Stimulated activated CD4-positive, alpha-beta T cell treated with anti-CD3 and anti-CD28 coated beads, Interleukin-15, amount 100 ng/mL, for 24 hours (primary cell): ENCODE measurements at regions not wholly inside any gene's neighbourhood (a gene's known extent, or its start where the extent isn't known, plus 50 kb on each side); places are given as distances from the start of the nearest gene placed in this dataset.

Experiments
- DNase-seq: peaks from one replicate; pipeline ENCODE4 v3.0.0-alpha.2; 2020

DNA sequence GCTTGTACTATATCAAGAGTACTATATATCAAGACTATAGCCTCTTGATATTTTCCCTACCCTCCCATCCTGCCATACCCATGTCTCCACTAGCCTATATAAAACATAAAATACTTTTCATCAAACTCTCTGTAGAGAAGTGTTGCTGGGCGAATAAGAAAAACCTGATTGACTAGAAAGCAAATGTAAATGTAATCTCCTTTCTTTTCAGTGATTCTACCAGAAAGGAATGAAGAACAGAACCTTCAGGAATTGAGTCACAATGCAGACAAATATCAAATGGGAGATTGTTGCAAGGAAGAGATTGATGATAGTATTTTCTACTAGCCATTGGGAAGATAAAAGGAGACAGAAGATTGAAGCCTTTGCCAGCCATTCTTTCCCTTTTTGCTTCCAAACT is 89.2 kb downstream of the KCNRG start:
- DNase-seq, result no peak

DNA sequence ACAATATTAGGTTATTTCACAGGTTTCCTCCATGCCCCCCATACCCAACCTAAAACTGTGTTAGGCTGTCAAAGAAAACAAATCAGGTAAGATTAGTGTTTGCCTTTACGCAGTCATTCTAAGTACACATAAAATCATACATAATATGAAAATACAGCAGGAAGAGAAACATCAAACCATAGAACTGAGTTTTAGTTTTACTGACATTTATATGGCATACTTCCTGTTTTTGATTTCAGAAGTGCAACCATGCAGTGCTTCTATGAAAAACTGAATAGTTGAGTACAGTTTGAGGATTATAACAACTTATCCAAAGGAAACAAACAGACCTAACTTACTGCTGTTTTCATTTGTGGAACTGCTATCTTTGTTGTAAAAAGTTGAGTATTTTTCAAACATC is 91.3 kb downstream of the KCNRG start:
- no peak for DNase-seq

DNA sequence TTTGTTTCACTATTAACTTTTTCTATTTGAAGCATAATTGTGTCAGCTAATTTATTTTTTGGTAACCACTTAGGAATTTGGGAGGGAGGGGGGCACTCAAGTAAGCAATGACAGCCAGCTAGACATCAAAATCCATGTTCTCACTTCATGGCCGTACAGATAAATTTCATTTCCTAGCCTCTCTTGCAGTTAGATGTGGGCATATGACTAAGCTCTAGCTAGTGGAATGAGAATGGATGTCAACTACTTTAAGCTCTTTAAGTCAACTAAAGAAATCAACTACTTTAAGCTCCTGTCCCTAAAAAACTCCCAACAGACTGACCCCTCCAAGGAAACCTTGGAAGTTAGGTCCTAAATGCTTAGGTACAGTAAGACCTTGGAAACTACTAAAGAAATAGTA is 92.0 kb downstream of the KCNRG start:
- DNase-seq, result no peak

DNA sequence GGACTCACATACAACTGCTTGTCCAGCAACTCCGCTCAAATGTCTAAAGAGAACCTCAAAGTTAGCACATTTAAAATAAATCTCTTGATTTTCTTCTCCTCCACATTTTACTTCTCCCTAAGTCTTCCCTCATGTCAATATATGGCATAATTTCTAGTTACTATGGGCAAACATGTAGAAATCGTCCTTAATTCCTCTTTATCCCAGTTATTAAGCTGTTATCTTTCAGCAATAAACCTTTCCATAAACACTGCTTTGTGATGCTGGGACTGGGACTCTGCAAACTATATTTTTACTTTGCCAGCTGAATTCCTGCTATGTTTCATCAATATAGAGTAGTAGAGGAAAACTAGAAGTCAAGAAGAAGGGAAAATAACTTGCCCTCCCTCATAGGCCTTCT is 99.7 kb downstream of the KCNRG start:
- no peak for DNase-seq

DNA sequence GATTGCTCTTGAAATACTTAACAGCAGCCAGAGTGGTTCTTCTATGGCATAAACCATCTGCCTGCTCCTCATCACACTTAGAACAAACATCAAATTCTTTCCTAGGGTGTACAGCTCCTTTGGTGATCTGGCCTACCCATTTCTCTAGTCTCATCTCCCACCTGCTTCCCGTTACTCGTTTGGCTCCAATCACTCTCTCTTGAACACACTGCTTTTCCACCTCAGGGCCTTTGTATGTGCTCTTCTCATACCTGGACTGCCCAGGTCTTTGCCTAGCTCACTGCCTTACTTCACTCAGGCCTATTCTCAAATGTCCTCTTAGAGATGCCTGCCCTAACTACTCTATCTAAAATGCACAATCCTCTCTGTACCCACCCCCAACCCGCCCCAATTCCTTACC is 100.5 kb downstream of the KCNRG start:
- no peak for DNase-seq

DNA sequence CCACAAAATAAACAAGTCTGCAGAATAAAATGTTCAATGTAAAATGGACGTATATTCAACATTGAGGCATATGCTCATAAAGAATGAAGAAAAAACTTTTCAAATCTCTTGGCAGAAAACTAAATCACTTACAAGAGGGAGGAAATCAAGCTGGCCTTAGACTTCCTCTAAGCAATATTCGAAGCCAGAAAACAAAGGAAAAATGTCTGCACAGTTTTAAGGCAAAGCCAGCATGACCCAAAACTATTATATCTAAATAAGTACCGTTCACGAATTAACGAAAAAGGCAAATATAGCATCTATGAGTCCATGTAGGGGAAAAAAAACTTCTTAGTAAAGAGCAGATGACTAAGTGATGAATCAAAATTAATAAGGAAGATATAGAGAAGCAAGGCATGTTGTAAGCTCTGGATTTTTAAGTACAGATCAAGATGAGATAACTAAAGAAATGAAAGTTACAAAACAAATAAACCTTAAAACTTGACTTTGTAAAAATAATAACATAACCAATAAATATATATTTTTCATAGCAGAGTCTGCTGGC is 101.3 kb downstream of the KCNRG start:
- no peak for DNase-seq

DNA sequence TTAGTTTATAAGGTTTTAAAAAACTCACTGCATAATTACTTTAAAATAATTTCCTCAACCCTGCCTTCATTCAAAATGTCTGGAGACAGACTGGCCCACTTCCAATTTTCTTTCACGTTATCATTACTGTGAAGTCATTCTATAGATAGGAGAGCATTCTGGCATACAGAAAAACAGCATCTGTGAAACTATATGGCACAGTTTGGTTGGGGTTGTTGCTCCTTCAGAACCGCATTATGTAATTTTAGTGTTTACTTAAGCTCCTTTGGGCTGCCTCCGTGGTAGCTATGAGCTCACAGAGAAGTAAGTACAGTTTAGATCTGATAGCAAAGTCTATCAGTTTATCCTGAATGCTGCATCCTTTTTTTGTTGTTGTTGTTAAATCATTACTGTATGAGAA is 104.3 kb downstream of the KCNRG start:
- DNase-seq, result no peak

DNA sequence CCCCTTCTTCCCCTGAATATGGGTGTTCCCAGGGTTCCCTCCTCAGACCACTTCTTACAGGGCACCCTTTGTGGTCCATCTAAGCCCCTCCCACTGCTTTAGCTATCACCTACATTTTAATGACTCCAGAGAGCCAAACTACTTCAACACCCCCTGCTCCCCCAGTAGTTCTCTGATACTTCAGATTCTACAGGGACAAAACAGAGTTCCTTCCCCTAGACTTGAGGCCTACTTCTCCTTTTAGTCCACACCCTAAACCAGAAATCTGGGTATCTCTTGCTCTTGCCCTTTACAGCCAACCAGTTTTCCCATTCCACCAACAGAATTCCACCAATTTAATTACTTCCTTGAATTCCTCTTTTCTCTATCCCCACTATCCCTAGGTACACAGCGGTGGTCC is 107.2 kb downstream of the KCNRG start:
- DNase-seq, result no peak

DNA sequence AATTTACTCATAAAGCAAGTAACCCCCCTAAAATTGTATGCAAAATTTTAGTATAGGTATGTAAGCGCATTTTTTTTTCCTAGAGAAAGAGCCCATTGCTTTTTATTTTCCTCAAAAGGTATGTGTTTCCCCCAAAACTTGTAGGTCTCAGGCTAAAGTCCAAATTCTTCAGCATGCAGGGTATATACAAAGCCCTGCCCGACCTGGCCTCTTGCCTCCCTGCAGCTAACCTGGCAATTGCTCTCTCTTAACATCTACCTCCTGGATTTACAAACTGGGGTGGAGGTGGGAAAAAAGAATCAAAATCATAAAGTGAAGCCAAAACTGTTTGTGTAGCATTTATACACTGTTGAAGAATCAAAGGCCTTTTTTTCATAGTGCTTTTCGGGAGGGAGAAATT is 107.8 kb downstream of the KCNRG start:
- DNase-seq, result no peak

DNA sequence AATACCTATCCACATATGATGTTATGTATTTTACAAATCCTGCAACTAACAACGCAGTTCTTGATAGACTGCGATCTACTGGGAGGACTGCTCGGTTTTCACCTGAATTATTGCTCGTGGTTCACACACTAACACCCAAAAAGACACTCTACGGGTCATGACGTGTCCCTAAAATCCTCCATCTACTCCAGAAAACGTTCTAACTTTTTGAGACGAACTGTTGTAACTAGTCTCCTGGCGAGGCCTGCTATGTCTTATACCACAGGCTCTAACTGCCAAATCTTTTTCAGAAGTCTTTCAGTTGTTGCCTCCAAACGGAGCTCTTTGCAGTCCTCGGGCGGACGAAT is 108.2 kb downstream of the KCNRG start:
- no peak for DNase-seq

DNA sequence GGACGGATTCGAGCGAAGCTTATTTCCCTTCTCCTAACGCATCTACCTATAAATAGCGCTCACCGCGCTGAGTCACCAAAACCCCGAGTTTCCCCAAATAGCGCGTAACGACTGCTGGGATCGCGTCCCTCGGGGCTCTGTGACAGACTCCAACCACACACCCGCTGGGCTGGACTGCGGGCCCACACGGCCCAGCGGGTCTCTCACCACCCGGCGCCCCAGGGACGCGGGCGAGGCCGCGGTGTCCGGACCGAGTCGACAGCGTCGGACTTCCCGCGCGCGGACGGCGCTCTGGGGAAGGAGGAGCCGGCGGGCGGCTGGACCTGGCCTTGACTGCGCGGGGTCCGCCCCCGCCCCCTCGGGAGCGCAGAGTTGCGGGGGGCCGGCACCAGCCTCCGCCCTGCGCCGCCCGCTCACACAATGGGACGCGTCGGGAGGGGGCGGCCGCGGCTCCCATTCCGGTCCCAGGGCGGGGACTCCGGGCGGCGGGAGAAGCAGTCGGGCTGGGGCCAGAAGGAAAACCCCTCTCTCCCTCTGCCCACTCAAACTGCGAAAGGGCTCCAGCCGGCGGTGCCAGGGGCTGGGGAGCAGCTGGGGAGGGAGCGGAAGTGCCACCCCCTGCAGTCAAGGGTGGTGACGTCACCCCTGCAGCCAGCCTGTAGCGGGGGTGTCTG is 108.8 kb downstream of the KCNRG start:
- peak; percentile 82 for DNase-seq

DNA sequence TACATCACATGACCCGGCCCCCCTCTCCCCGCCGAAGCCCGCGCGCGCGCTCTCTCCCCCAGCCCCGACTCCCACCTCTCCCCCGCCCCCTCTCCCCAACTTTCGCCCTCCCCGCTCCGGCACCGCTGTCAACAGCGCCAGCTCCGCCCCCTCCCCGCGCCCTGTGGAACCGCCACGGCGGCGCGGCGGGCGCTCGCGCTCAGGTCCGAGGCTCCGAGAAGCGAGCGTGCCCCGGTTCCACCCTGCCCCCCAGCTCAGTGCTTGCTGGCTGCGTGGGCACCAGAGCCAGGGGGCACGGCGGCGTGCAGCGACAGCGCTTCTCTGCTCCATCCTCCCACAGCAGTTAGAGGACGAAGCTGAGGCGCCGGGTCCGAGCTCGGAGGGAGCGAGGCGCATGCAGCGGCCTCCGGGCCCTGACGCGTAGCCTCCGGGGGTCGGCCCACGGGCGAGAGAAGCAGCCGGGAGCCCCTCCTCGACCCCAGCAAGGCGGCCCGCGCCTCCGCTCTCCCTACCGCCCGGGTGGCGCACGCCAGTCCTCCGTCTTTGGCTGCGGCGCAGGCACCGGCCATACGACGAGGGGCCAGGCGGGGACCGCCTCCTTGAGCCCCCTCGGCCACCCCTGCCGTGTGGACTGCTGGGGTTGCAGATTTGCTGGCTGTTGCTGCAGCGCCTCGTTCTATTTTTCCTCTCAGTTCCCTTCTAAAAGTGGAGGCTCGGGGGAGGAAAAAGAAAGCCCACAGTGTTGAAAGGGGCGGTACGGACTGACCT is 109.5 kb downstream of the KCNRG start:
- DNase-seq, result peak; percentile 93

DNA sequence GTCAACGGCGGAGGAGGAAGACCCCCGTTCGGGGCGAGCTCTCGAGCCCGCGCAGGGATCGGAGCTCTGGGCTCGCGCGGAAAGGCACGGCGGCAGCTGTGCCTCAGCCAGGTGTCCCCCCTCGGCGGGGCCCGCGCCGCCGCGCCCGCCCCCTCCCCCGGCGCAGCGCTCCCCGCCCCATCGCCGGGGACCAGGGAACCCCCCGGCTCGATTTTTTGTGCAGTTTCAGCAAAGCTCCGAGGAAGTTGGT is 110.0 kb downstream of the KCNRG start:
- DNase-seq, result no peak

DNA sequence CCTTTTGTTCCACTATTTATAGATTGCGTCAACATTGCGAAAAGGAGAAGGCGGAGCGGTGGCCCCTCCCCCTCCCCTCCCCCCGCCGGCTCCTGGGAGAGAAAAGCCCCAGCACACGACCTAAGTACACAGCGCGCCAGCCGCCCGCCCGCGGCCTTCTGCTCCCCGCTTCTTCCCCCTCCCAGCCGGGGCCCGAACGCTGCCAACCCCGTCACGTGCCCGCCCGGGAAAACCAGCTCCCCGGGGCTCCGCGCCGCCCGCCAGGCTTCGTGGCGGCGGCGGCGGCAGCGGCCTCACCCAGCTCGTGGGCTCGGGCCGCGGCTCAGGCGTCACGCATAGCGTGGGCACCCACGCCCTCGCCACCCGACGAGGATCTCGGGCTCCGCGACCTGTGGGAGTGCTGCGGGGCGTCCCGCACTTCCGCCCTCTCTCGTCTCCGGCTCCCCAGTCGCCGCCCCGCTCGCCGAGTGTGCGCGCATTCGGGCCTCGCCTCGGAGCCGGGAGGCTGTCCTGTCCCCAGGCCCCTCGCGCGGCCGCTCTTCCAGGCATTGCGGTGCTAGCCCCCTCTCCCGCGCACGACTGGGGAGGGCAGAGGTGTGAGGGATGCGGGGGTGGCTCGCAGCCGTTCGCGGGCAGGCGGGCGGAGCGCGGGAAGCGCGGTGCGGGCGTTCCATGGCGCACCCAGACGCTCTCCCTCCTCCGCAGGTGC is 110.5 kb downstream of the KCNRG start:
- DNase-seq, result peak; percentile 84

DNA sequence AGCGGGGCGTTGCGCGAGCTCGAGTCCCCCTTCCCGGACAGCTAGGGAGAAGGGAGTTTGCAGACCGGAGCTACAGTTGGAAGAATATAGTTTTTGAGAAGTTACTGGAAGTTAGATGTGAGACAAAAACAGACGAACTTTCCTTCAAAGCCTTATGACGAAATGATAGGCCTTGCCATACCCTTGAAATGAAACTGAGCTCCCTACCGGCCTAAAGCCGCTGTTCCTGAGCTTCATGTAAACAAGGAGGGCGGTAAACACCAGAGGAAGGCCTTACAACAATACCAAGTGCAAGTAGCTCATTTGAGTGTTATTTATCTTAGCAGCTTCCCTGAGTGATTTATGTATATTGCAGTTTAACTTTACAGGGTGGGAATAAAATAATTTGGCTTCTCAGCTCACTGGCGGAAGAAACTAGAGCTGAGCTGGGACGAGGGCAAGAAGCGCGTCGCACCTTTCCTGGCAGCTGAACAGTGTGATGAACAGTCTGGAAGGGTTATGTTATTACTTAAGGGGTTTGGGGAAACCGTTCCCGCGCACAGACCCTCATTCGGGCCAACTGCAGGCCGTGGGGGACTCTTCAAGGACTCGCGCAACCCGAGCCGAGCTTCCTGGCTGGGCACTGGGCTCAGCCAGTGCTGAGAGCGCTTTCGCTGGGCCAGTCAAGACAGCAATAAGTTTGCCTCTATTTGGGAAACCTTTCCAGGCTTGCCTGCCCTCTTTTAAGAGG is 111.2 kb downstream of the KCNRG start:
- DNase-seq, result no peak

DNA sequence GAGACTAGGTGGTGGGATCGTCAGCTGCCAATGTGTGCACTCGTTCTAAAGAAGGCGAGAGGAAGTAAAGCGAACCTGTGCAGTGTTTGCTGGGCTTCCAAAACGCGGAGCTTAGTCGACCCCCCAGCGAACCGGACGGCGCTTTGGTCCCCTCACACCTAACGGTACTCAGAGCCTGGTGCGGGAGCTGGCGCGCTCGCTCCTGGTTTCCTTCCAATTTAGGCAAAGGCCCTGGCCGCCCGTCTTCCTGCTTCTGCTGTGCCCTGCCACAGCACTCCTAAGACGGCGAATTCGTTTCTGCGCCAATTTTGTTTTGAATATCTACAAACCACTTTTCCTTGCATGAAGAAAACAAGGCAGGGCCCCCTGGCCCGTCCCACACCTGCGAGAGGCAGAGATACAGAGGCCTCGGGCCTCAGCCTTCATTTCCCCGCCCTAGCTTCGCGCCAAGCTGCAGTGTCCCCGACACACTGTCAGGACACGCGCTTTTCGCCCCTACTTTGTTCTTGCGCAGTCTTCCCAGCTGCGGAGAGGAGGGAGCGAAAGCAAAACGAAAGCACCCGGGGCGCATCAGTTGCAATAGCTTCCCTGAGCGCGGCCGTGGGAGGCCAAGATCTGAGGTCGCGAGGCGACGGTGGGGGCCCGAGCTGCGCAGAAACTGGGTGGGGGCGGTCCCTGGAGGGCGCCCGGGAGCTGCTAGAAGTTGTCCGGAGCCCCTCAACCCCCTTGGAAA is 111.9 kb downstream of the KCNRG start:
- peak; percentile 71 for DNase-seq

DNA sequence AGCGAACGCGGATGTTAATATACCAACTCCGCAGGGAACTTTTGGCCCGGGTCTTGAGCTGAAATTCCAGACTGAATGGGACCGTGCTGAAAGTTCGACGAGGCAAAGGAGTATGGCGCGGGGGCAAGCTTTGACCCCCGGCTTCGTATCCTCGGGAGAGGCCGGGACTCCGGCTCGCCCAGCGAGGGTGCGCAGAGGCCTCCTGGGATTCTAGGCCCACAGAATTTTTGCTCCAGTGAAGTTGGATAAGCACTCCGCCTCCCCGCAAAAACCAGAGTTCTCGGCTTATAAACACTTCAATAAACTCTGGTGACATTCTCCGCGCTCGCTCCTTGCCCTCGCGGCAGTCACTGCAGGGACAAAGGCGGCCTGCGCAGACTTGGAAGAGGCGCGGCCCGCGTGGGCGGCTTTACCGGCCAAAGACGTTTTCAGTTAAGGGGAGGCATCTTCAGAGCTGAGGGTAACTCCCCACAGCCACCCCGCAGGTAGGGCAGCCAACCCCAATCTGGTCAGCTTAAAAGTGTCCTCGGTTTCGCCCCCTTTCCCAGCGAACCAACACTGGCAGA is 112.6 kb downstream of the KCNRG start:
- DNase-seq, result peak; percentile 14

DNA sequence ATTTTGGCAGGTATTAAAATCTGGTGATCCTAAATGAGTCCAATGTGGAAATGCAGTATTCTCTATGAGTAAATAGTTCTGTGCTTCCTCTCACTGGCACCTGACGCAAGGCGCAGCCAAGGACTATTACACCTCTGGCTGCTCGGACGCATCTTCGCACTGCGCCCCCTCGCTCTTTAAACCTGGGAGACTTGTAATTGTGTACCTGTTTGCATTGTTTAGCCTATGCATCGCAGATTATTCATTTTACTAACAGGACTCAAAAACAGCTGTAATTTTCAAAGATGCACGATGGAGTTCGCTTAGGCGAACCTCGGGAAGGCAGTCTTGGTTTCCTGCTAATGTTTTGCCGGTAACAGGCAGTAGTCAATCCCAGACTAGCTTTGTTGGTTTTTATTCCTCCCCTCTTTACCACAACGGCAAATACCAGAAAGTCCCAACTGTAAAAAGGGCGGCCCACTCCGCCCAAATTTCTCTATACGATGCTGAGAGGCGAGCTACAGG is 113.2 kb downstream of the KCNRG start:
- peak; percentile 48 for DNase-seq

DNA sequence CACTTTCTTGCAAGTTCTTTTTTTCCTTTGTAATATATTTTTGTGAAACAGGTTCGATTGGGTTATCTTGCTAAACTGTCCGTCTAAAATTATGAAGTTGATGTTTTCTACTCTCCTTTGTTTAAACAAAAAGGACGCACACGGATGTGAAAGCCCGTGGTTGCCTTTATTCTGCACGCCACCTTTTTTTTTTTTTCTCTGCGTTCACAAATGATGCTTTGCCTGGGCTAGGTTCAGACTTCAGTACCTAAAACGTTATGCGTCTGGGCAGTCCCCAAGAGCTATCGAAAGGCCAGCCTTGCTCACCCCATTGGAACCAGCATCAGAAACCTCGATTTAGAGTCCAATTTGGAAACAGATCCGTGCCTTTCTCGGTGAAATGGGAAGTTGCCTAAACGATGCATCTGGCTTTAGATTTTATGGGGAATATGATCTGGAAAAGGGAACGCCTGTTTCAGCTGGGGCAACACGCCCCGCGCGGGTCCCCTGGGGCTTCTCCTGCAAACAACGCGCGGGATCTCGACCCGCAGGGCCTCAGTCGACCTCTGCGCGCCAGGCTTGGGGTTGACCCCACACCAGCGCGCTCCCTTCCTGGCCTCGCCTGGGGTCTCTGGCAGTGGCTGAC is 113.9 kb downstream of the KCNRG start:
- peak; percentile 9 for DNase-seq

DNA sequence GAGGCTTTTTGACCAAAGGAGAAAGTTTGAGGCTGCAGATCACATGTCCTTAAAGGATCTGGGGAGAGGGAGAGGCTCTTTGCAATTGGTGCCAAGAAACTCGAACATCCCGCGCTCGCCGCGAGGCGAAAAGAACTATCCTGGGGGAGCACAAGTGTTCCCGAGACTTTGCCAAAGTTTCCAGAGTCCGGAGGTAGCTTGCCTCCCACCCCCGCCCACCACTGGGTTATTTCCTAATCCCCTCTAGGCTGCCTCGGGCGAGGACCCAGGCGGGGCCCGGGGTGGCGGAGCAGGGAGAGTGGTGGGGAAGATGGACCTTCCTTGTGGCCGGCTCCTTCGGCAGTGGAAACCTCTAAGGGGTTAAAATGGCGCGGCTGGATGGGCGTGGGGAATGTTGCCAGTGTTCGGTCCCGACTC is 114.5 kb downstream of the KCNRG start:
- no peak for DNase-seq

DNA sequence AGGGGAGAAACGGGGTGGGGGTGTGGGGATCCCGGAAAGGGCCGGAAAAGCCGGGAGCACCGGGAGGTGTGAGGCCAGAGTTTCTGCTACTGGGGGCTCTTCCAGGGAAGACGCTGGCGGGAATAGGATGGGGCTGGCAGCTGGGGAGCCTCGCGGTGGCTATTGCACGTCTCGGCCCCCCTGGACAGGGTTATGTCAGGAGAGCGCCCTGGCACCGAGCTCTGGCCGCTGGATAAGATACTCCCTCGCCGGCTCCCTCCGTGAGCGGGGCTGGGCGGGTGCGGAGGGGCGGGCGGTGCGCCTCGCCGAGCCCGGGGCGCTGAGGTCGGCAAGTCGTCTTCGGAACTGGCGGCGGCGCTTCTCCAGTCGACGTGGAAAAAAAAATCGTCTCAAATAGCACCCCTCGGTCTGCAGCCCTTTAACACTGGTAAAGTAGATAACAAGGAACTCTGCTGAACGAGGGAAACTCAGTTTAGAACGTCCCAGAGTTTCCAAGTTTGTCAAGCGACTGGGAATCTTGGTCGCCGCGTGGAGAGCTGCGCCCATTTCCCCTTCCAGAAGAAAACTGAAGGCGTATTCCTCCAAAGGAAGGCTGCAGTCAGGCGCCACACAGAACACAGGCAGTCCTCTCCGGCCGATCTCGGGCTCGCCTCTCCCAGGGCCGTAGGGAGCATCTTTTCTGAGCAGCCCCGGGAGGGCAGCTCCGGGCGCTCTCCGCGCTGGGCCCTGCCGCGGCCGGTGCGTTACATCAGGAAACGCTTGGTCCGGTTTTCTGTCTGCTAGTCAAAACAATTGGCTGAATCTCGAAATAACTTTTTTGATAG is 115.1 kb downstream of the KCNRG start:
- peak; percentile 42 for DNase-seq
